Stimulated activated naive CD8-positive, alpha-beta T cell treated with anti-CD3 and anti-CD28 coated beads, Interleukin-15, amount 100 ng/mL, for 72 hours (primary cell): ENCODE measurements at regions not wholly inside any gene's neighbourhood (a gene's known extent, or its start where the extent isn't known, plus 50 kb on each side); places are given as distances from the start of the nearest gene placed in this dataset.

Experiments used
- ATAC-seq: fragments of 150-1000 bp; cut with Tn5 transposase; 2 replicates; pipeline ENCODE4 v1.10.0; 2021; ENCODE audit warnings: mild to moderate bottlenecking, moderate library complexity
- DNase-seq, 2 donors: peaks; one replicate each; pipeline ENCODE4 v3.0.0; 2021 to 2022
- H3K27ac Mint-ChIP-seq, 2 donors: one replicate each; pipeline ENCODE4 v1.8.0; 2022; ENCODE audit warnings: mild to moderate bottlenecking in 2 of 2, mixed read lengths in 2 of 2, moderate library complexity in 2 of 2
- H3K27me3 Mint-ChIP-seq: one replicate; pipeline ENCODE4 v1.8.0; 2022; ENCODE audit warnings: mixed read lengths
- H3K4me1 Mint-ChIP-seq: one replicate; pipeline ENCODE4 v1.8.0; 2022; ENCODE audit warnings: mild to moderate bottlenecking, mixed read lengths
- H3K4me3 Mint-ChIP-seq, 2 donors: one replicate each; pipeline ENCODE4 v1.8.0; 2022; ENCODE audit warnings: mild to moderate bottlenecking in 2 of 2, mixed read lengths in 2 of 2, moderate library complexity in 1 of 2
- H3K9me3 Mint-ChIP-seq, 2 donors: one replicate each; pipeline ENCODE4 v1.8.0; 2022; ENCODE audit warnings: mixed read lengths in 2 of 2

- no peak overlapping the region for H3K4me3 Mint-ChIP-seq
Measured at GRCh38 chr3:76820481-76820880, 219.4 kb upstream of the ROBO2 start.

GRCh38 chr3:76824658-76825240 lies 215.2 kb upstream of the ROBO2 start:
- Mint-ChIP-seq H3K9me3 (peaks cover 11 to 12% of the 10 kb centered on the region in 2 donors), H3K4me3 (no peak overlapping the region), H3K4me1 (no peaks in the 10 kb centered on the region), H3K27me3 (no peaks in the 10 kb centered on the region), H3K27ac (no peak overlapping the region)
- DNase-seq, result no peak
- no peak for ATAC-seq

More at GRCh38 chr3:76820481-76820880, 219.4 kb upstream of the ROBO2 start:
- ATAC-seq (no peak), DNase-seq (no peak)
- Mint-ChIP-seq H3K27ac (no peak overlapping the region), H3K9me3 (peaks cover 24 to 25% of the 10 kb centered on the region in 2 donors), H3K27me3 (no peaks in the 10 kb centered on the region), H3K4me1 (no peaks in the 10 kb centered on the region)

GRCh38 chr3:76826861-76827260 lies 213.0 kb upstream of the ROBO2 start:
- ATAC-seq (no peak), DNase-seq (no peak)
- no peaks in the 10 kb centered on the region for H3K4me1 Mint-ChIP-seq
- peaks cover 18% of the 10 kb centered on the region in 2 donors for H3K9me3 Mint-ChIP-seq
- no peaks in the 10 kb centered on the region for H3K27me3 Mint-ChIP-seq
- no peak overlapping the region for H3K27ac Mint-ChIP-seq
- no peak overlapping the region for H3K4me3 Mint-ChIP-seq

- Mint-ChIP-seq H3K27ac (no peak overlapping the region), H3K27me3 (no peaks in the 10 kb centered on the region), H3K4me1 (no peaks in the 10 kb centered on the region), H3K4me3 (no peak overlapping the region), H3K9me3 (peaks cover 24 to 26% of the 10 kb centered on the region in 2 donors)
- no peak for DNase-seq
- no peak for ATAC-seq
Measured at GRCh38 chr3:76827701-76828226, 212.1 kb upstream of the ROBO2 start.

GRCh38 chr3:76834657-76835056 lies 205.2 kb upstream of the ROBO2 start:
- no peak overlapping the region for H3K27ac Mint-ChIP-seq
- H3K27me3 Mint-ChIP-seq, result no peaks in the 10 kb centered on the region
- H3K4me3 Mint-ChIP-seq, result no peak overlapping the region
- H3K4me1 Mint-ChIP-seq, result no peaks in the 10 kb centered on the region
- ATAC-seq (no peak), DNase-seq (no peak)
- H3K9me3 Mint-ChIP-seq, result peaks cover 26% of the 10 kb centered on the region in 2 donors

GRCh38 chr3:76841747-76842146 lies 198.2 kb upstream of the ROBO2 start:
- Mint-ChIP-seq H3K27ac (no peak overlapping the region), H3K4me3 (no peak overlapping the region), H3K4me1 (no peaks in the 10 kb centered on the region), H3K27me3 (no peaks in the 10 kb centered on the region), H3K9me3 (peaks cover 0 to 5% of the 10 kb centered on the region in 2 donors)
- ATAC-seq (no peak), DNase-seq (no peak)

- ATAC-seq (no peak), DNase-seq (no peak)
- H3K27me3 Mint-ChIP-seq, result no peaks in the 10 kb centered on the region
- H3K4me3 Mint-ChIP-seq, result no peak overlapping the region
- H3K4me1 Mint-ChIP-seq, result no peaks in the 10 kb centered on the region
- H3K27ac Mint-ChIP-seq, result no peak overlapping the region
- H3K9me3 Mint-ChIP-seq, result peaks cover 0 to 5% of the 10 kb centered on the region in 2 donors
Measured at GRCh38 chr3:76842216-76842615, 197.7 kb upstream of the ROBO2 start.

GRCh38 chr3:76855451-76855850 lies 184.4 kb upstream of the ROBO2 start:
- Mint-ChIP-seq H3K9me3 (peaks cover 8% of the 10 kb centered on the region in 2 donors), H3K4me3 (no peak overlapping the region), H3K27ac (no peak overlapping the region), H3K4me1 (no peaks in the 10 kb centered on the region), H3K27me3 (no peaks in the 10 kb centered on the region)
- ATAC-seq (no peak), DNase-seq (no peak)

GRCh38 chr3:76859596-76859995 lies 180.3 kb upstream of the ROBO2 start:
- Mint-ChIP-seq H3K27me3 (no peaks in the 10 kb centered on the region), H3K27ac (no peak overlapping the region)
- no peak for ATAC-seq

GRCh38 chr3:76864355-76864754 lies 175.5 kb upstream of the ROBO2 start:
- Mint-ChIP-seq H3K9me3 (peaks cover 7 to 16% of the 10 kb centered on the region in 2 donors), H3K4me3 (no peak overlapping the region), H3K27me3 (no peaks in the 10 kb centered on the region), H3K4me1 (no peaks in the 10 kb centered on the region), H3K27ac (no peak overlapping the region)
- ATAC-seq (no peak), DNase-seq (no peak)

More at GRCh38 chr3:76859596-76859995, 180.3 kb upstream of the ROBO2 start:
- Mint-ChIP-seq H3K9me3 (peaks cover 12 to 14% of the 10 kb centered on the region in 2 donors), H3K4me1 (no peaks in the 10 kb centered on the region), H3K4me3 (no peak overlapping the region)
- no peak for DNase-seq

GRCh38 chr3:76866729-76867408 lies 173.0 kb upstream of the ROBO2 start:
- DNase-seq, result no peak
- no peaks in the 10 kb centered on the region for H3K4me1 Mint-ChIP-seq
- ATAC-seq, result no peak
- H3K9me3 Mint-ChIP-seq, result peaks cover 0 to 5% of the 10 kb centered on the region in 2 donors
- no peak overlapping the region for H3K27ac Mint-ChIP-seq
- H3K27me3 Mint-ChIP-seq, result no peaks in the 10 kb centered on the region
- no peak overlapping the region for H3K4me3 Mint-ChIP-seq

GRCh38 chr3:76869726-76870384 lies 170.0 kb upstream of the ROBO2 start:
- H3K27ac Mint-ChIP-seq, result no peak overlapping the region
- H3K9me3 Mint-ChIP-seq, result peaks cover 0 to 5% of the 10 kb centered on the region in 2 donors
- ATAC-seq (no peak), DNase-seq (no peak)
- no peaks in the 10 kb centered on the region for H3K4me1 Mint-ChIP-seq
- no peaks in the 10 kb centered on the region for H3K27me3 Mint-ChIP-seq
- H3K4me3 Mint-ChIP-seq, result no peak overlapping the region

GRCh38 chr3:76871655-76872054 lies 168.2 kb upstream of the ROBO2 start:
- DNase-seq (no peak), ATAC-seq (no peak)
- Mint-ChIP-seq H3K9me3 (peaks cover 0 to 5% of the 10 kb centered on the region in 2 donors), H3K4me1 (no peaks in the 10 kb centered on the region), H3K27ac (no peak overlapping the region), H3K4me3 (no peak overlapping the region), H3K27me3 (no peaks in the 10 kb centered on the region)

GRCh38 chr3:76872999-76873398 lies 166.9 kb upstream of the ROBO2 start:
- ATAC-seq (no peak), DNase-seq (no peak)
- Mint-ChIP-seq H3K27ac (no peak overlapping the region), H3K27me3 (no peaks in the 10 kb centered on the region), H3K4me1 (no peaks in the 10 kb centered on the region), H3K4me3 (no peak overlapping the region), H3K9me3 (peaks cover 0 to 9% of the 10 kb centered on the region in 2 donors)

- Mint-ChIP-seq H3K27me3 (no peaks in the 10 kb centered on the region), H3K4me3 (no peak overlapping the region), H3K27ac (no peak overlapping the region), H3K9me3 (peaks cover 0 to 5% of the 10 kb centered on the region in 2 donors), H3K4me1 (no peaks in the 10 kb centered on the region)
- no peak for DNase-seq
- ATAC-seq, result no peak
Measured at GRCh38 chr3:76873532-76874242, 166.2 kb upstream of the ROBO2 start.
